ENCODE measurements at regions not wholly inside any gene's neighbourhood (a gene's known extent, or its start where the extent isn't known, plus 50 kb on each side); places are given as distances from the start of the nearest gene placed in this dataset.

DNA sequence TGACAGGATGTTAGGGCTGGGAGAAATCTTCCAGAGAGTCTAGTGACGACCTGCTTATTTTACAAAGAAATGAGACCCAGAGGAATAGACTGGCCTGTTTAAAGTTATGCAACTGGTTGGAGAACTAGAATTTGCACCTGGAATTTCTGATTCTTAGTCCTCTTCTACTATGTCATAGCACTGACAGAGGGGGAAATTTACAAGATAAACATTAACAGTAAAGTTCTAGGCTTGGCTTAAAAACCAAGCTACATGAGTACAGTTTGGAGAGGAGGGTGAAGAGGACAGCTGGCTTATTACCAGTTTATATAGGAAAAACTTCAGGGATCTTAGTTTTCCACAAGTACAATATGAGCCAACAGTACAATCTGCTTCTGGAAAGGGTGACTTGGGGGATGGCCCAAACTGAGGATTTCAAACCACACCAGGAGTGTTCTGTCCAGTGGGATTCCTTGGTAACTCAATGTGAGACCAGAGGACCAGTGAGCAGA lies 269.6 kb downstream of the CD109 start:
- TF ChIP-seq, protein P1, sequence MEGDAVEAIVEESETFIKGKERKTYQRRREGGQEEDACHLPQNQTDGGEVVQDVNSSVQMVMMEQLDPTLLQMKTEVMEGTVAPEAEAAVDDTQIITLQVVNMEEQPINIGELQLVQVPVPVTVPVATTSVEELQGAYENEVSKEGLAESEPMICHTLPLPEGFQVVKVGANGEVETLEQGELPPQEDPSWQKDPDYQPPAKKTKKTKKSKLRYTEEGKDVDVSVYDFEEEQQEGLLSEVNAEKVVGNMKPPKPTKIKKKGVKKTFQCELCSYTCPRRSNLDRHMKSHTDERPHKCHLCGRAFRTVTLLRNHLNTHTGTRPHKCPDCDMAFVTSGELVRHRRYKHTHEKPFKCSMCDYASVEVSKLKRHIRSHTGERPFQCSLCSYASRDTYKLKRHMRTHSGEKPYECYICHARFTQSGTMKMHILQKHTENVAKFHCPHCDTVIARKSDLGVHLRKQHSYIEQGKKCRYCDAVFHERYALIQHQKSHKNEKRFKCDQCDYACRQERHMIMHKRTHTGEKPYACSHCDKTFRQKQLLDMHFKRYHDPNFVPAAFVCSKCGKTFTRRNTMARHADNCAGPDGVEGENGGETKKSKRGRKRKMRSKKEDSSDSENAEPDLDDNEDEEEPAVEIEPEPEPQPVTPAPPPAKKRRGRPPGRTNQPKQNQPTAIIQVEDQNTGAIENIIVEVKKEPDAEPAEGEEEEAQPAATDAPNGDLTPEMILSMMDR (IDR thresholded peaks at IDR 0.05 in 4 of 5, conservative IDR thresholded peaks at IDR 0.05 in 1 of 5), result no peak
- no peak for TF ChIP-seq POLR2A (IDR thresholded peaks at IDR 0.05)
